Caco-2 (cell line): ENCODE measurements at regions not wholly inside any gene's neighbourhood (a gene's known extent, or its start where the extent isn't known, plus 50 kb on each side); places are given as distances from the start of the nearest gene placed in this dataset.

Experiments
- BruUV-seq: library from RNA; stranded (reverse); fragments of 400-500 nt; replicated peaks from 2 replicates; lab custom pipeline; 2021; lab: Mats Ljungman, UMichigan
- CTCF ChIA-PET: fragments of 300-600 bp; sonication (Branson Sonifier 250); formaldehyde crosslinking; loops from one replicate; lab custom pipeline; 2022; ENCODE audit warnings: antibody characterized with exemption; lab: Charles Lee
- POLR2A ChIA-PET: fragments of 300-600 bp; sonication (Branson Sonifier 250); formaldehyde crosslinking; loops from one replicate; lab custom pipeline; 2022; ENCODE audit warnings: antibody characterized with exemption; lab: Charles Lee
- DNase-seq, 2 experiments: peaks; one replicate each; pipeline versions ENCODE4 v3.0.0 to v3.0.0-alpha.2; 2020 to 2022
- H3K27me3 ChIP-seq: replicated peaks from 2 replicates; pipeline ENCODE4 v1.6.0; 2011; ENCODE audit warnings: low read length; ENCODE audit not compliant: control insufficient read depth, insufficient read depth
- H3K36me3 ChIP-seq: 2 replicates; pipeline ENCODE4 v1.5.1; 2011; ENCODE audit warnings: low read length; ENCODE audit not compliant: control insufficient read depth, insufficient read depth
- H3K4me1 ChIP-seq: fragments of 250-450 bp; sonication (Bioruptor Pico); 2 replicates; pipeline ENCODE4 v1.5.1; 2020; ENCODE audit warnings: mild to moderate bottlenecking
- H3K4me3 ChIP-seq: 2 replicates; pipeline ENCODE4 v1.5.1; 2011; ENCODE audit warnings: low read depth, mild to moderate bottlenecking, control low read depth, low read length
- H3K9me3 ChIP-seq: fragments of 250-450 bp; sonication (Bioruptor Pico); 2 replicates; pipeline ENCODE4 v1.5.1; 2020; ENCODE audit warnings: mild to moderate bottlenecking, moderate library complexity
- H3K27ac Mint-ChIP-seq: one replicate; pipeline ENCODE4 v1.8.0; 2022; ENCODE audit warnings: mixed read lengths; ENCODE audit not compliant: unreplicated experiment
- H3K27me3 Mint-ChIP-seq: one replicate; pipeline ENCODE4 v1.8.0; 2022; ENCODE audit warnings: mixed read lengths; ENCODE audit not compliant: insufficient read depth, unreplicated experiment
- H3K36me3 Mint-ChIP-seq: one replicate; pipeline ENCODE4 v1.8.0; 2022; ENCODE audit warnings: mild to moderate bottlenecking, mixed read lengths; ENCODE audit not compliant: insufficient read depth, unreplicated experiment
- H3K4me1 Mint-ChIP-seq: one replicate; pipeline ENCODE4 v1.8.0; 2022; ENCODE audit warnings: low read depth, mixed read lengths; ENCODE audit not compliant: unreplicated experiment
- H3K4me3 Mint-ChIP-seq: one replicate; pipeline ENCODE4 v1.8.0; 2022; ENCODE audit warnings: mild to moderate bottlenecking, moderate library complexity, mixed read lengths; ENCODE audit not compliant: unreplicated experiment
- H3K9me3 Mint-ChIP-seq: one replicate; pipeline ENCODE4 v1.8.0; 2022; ENCODE audit warnings: mixed read lengths; ENCODE audit not compliant: unreplicated experiment
- intact Hi-C: fragments of 100-400 bp; cut with micrococcal nuclease; formaldehyde crosslinking; loops from one replicate; pipeline ENCODE4 v1.10.0; 2022; ENCODE audit not compliant: unreplicated experiment
- TF ChIP-seq, protein P1 (sequence below), 2 experiments: fragments of 200-600 bp in 1 of 2; IDR thresholded peaks; 1 replicate in 1 of 2; 2 replicates in 1 of 2; pipeline versions ENCODE4 v1.5.1 to v1.8.0; 2011 to 2022; ENCODE audit warnings: antibody characterized with exemption in 1 of 2, control low read depth in 1 of 2, inconsistent platforms in 1 of 2, low read depth in 1 of 2, low read length in 1 of 2, mild to moderate bottlenecking in 1 of 2, moderate library complexity in 1 of 2; ENCODE audit not compliant: insufficient read depth in 1 of 2, severe bottlenecking in 1 of 2, unreplicated experiment in 1 of 2

DNA sequence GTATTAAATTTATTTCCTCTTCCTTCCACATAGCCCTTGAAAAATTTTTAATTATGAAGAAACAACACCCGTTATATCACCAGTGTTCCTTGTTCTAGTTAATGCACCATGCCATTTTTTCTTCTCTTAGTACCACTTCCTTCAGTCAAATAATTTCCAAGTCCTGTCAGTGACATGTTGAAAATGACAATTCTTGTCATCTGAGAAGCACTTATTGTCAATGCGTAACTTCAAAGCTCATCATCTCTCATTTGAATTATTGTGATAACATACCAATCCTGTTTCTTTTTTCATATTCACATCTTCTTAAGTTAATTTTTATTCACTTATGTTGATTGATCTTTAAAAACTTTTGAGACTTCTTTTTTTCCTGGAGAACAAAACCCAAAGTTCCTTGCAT lies 320.4 kb downstream of the ASXL3 start:
- Histone ChIP-seq H3K4me3 (no peak overlapping the region), H3K27me3 (no peaks in the 10 kb centered on the region), H3K4me1 (no peaks in the 10 kb centered on the region), H3K36me3 (no peaks in the 10 kb centered on the region), H3K9me3 (no peaks in the 10 kb centered on the region)
- BruUV-seq = no TSS peak
- intact Hi-C loops = no loop called here
- no peak overlapping the region for H3K4me3 Mint-ChIP-seq
- H3K27me3 Mint-ChIP-seq = no peaks in the 10 kb centered on the region
- no peaks in the 10 kb centered on the region for H3K36me3 Mint-ChIP-seq
- TF ChIP-seq, protein P1, sequence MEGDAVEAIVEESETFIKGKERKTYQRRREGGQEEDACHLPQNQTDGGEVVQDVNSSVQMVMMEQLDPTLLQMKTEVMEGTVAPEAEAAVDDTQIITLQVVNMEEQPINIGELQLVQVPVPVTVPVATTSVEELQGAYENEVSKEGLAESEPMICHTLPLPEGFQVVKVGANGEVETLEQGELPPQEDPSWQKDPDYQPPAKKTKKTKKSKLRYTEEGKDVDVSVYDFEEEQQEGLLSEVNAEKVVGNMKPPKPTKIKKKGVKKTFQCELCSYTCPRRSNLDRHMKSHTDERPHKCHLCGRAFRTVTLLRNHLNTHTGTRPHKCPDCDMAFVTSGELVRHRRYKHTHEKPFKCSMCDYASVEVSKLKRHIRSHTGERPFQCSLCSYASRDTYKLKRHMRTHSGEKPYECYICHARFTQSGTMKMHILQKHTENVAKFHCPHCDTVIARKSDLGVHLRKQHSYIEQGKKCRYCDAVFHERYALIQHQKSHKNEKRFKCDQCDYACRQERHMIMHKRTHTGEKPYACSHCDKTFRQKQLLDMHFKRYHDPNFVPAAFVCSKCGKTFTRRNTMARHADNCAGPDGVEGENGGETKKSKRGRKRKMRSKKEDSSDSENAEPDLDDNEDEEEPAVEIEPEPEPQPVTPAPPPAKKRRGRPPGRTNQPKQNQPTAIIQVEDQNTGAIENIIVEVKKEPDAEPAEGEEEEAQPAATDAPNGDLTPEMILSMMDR (IDR thresholded peaks at IDR 0.05; ENCODE audit: insufficient read depth in 1 of 2, low read depth in 1 of 2, low read length in 1 of 2, severe bottlenecking in 1 of 2, unreplicated experiment in 1 of 2) = no peak
- no peak overlapping the region for H3K27ac Mint-ChIP-seq
- CTCF ChIA-PET = no interaction called here
- H3K9me3 Mint-ChIP-seq = peaks cover 10% of the 10 kb centered on the region
- DNase-seq = no peak
- H3K4me1 Mint-ChIP-seq = no peaks in the 10 kb centered on the region
- POLR2A ChIA-PET = no interaction called here

DNA sequence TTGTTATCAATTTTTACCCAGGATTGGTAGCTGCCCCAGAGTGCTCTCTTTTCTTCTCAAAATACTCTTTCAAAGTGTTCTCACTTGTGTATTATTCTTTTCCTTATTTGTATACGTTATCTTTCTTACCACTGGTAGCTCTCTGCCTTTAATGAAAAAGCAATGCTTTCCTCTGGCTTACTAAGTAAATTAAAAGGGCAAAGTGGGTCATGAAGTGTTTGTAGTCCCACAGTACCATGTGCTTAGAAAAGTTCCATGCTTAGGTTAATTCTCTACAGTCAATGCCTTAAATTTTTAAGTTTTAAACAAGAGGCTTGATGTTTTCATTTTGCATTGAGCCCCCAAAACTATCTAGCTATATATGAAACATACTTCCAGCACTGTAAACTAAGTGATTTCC lies 300.2 kb downstream of the ASXL3 start:
- peaks cover 4% of the 10 kb centered on the region for H3K27me3 Mint-ChIP-seq
- no TSS peak for BruUV-seq
- POLR2A ChIA-PET = no interaction called here
- H3K27ac Mint-ChIP-seq = no peak overlapping the region
- no peak overlapping the region for H3K4me3 ChIP-seq
- no peaks in the 10 kb centered on the region for H3K27me3 ChIP-seq
- TF ChIP-seq, protein P1 (IDR thresholded peaks at IDR 0.05; ENCODE audit: insufficient read depth in 1 of 2, low read depth in 1 of 2, low read length in 1 of 2, severe bottlenecking in 1 of 2, unreplicated experiment in 1 of 2) = no peak
- H3K4me3 Mint-ChIP-seq = no peak overlapping the region
- no peaks in the 10 kb centered on the region for H3K9me3 Mint-ChIP-seq
- H3K36me3 ChIP-seq = no peaks in the 10 kb centered on the region
- intact Hi-C loops = no loop called here
- DNase-seq = no peak
- H3K36me3 Mint-ChIP-seq = no peaks in the 10 kb centered on the region
- no peaks in the 10 kb centered on the region for H3K4me1 Mint-ChIP-seq
- CTCF ChIA-PET = no interaction called here
- H3K4me1 ChIP-seq = no peaks in the 10 kb centered on the region
- H3K9me3 ChIP-seq = no peaks in the 10 kb centered on the region

DNA sequence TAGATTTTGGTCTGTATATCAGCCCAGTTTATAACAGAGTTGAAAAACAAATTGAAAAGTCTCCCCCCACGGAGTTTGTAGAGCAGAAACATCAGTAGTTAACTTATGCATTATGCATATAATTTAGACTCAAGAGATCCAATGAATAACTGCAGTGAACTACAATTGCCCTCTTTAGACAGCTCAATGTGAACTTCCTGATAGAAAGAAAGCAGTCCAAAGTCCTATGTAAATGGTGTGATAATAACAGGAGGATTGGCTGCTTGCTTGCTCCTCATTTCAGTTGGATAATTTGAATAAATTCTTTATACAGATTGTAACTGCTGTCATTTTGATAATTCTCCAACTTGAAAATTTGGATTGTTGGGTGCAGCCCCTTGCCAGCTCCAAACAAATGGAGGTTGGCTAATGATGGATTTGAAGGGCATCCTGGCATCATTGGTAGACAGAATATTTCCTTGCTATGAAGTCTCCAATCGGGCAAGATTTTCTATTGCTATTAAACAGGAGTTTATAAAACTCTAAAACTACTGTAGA lies 297.1 kb downstream of the ASXL3 start:
- Histone ChIP-seq H3K27me3 (no peaks in the 10 kb centered on the region), H3K4me3 (no peak overlapping the region), H3K4me1 (no peaks in the 10 kb centered on the region), H3K9me3 (no peaks in the 10 kb centered on the region), H3K36me3 (no peaks in the 10 kb centered on the region)
- intact Hi-C loops = no loop called here
- Mint-ChIP-seq H3K27ac (no peak overlapping the region), H3K9me3 (no peaks in the 10 kb centered on the region), H3K27me3 (peaks cover 4% of the 10 kb centered on the region), H3K4me3 (no peak overlapping the region), H3K36me3 (no peaks in the 10 kb centered on the region), H3K4me1 (no peaks in the 10 kb centered on the region)
- DNase-seq = no peak
- BruUV-seq = no TSS peak
- CTCF ChIA-PET = no interaction called here
- POLR2A ChIA-PET = no interaction called here
- TF ChIP-seq, protein P1 (IDR thresholded peaks at IDR 0.05; ENCODE audit: insufficient read depth in 1 of 2, low read depth in 1 of 2, low read length in 1 of 2, severe bottlenecking in 1 of 2, unreplicated experiment in 1 of 2) = no peak
